GM13976 (cell line): ENCODE measurements at regions not wholly inside any gene's neighbourhood (a gene's known extent, or its start where the extent isn't known, plus 50 kb on each side); places are given as distances from the start of the nearest gene placed in this dataset.

Experiments used
- DNase-seq: peaks from one replicate; pipeline ENCODE4 v3.0.0; 2012; ENCODE audit warnings: low spot score
- in situ Hi-C: fragments of 300-500 bp; cut with MboI; formaldehyde crosslinking; loops from one replicate; pipeline ENCODE4 v1.12.0; 2022; ENCODE audit warnings: low sequenced_read_pairs, mixed read lengths, inconsistent platforms; ENCODE audit not compliant: unreplicated experiment
- TF ChIP-seq, protein P1 (sequence below): IDR thresholded peaks from 2 replicates; pipeline ENCODE4 v1.5.1; 2012; ENCODE audit warnings: borderline replicate concordance, mild to moderate bottlenecking; ENCODE audit not compliant: insufficient read depth; ENCODE audit errors: extremely low read depth, missing control alignments, control extremely low read depth

GRCh38 chr13:40077396-40078027, 422.1 kb downstream of the COG6 start:
- in situ Hi-C loops = no loop called here
- no peak for DNase-seq
- TF ChIP-seq, protein P1, sequence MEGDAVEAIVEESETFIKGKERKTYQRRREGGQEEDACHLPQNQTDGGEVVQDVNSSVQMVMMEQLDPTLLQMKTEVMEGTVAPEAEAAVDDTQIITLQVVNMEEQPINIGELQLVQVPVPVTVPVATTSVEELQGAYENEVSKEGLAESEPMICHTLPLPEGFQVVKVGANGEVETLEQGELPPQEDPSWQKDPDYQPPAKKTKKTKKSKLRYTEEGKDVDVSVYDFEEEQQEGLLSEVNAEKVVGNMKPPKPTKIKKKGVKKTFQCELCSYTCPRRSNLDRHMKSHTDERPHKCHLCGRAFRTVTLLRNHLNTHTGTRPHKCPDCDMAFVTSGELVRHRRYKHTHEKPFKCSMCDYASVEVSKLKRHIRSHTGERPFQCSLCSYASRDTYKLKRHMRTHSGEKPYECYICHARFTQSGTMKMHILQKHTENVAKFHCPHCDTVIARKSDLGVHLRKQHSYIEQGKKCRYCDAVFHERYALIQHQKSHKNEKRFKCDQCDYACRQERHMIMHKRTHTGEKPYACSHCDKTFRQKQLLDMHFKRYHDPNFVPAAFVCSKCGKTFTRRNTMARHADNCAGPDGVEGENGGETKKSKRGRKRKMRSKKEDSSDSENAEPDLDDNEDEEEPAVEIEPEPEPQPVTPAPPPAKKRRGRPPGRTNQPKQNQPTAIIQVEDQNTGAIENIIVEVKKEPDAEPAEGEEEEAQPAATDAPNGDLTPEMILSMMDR = no peak

DNA sequence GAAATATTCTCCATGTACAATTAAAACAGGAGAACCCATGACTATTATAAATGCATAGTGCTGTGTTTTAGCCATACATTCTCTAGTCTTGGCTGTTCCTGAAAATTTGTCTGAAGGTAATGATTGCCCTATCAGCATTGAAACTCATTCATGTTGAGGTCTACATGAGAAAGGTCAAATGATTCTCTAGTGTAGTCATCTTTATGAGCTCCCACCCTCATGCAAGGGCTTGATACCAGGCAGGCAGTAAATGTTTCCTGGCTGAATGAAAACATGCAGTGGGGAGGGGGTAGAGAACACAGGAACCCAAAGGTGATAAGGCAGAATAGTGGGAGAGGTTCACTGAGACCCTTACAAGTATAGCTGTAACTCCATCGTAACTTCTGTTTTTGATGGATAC, 424.3 kb downstream of the COG6 start:
- in situ Hi-C loops = no loop called here
- TF ChIP-seq, protein P1 = no peak
- DNase-seq = no peak

DNA sequence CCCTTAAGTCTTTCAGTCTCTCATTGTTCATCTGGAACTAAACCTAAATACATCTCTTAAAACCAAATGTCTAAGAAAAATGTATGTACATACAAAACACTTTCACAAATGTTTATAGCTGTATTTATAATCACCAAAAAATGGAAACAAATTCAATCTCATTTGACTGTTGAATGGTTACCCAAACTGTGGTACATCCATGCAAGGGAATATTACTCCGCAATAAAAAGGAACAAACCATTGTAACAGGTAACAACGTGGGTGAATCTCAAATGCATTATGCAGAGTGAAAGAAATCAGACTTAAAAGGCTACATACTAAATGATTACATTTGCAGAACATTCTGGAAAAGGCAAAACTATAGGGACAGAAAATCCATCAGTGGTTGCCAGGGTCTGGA, 425.2 kb downstream of the COG6 start:
- TF ChIP-seq, protein P1 = no peak
- no peak for DNase-seq
- in situ Hi-C loops = no loop called here

DNA sequence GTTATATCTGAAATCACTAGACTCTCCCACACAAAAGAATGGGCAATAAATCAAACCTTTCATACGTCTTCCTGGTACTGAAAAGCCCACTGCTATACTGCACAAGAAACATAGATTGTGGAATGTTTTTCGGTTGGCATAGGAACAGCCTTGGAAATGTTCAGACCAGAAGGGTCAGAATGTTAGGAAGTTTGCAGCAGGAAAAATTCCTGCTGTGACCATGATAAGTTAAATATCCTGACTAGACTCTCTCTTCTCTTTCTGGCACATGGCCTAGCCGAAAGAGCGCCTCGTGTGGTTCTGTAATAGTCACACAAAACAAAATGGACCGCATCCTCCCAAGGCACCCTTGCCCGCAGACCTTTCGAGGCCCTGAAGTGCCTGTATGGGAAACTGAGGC, 427.2 kb downstream of the COG6 start:
- in situ Hi-C loops = no loop called here
- no peak for DNase-seq
- TF ChIP-seq, protein P1 = no peak

GRCh38 chr13:40083841-40084240, 428.4 kb downstream of the COG6 start:
- in situ Hi-C loops = no loop called here
- TF ChIP-seq, protein P1 = no peak

DNA sequence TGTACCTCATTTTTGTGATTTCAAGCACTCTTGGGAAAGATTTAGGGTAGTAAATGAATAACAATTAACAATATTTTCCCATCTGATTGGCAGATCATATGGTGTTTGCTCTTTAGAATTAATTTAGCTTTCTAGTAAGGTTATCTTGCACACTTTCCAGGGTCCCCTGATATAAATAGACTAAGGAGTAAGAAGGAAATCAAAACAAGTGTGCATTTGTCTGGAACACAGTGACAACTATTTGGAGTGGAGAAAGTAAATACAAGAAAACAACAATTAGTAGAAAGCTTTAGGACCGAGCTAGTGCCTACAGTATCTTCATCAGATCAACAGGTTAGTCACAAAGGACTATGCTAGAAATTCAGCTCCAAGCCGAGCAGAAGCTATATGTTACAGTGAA, 429.5 kb downstream of the COG6 start:
- TF ChIP-seq, protein P1 = no peak

More at GRCh38 chr13:40083841-40084240, 428.4 kb downstream of the COG6 start:
- DNase-seq = no peak

More for the DNA sequence above, 429.5 kb downstream of the COG6 start:
- DNase-seq = no peak
- in situ Hi-C loops = no loop called here
